GM23338 (cell line): ENCODE measurements at regions not wholly inside any gene's neighbourhood (a gene's known extent, or its start where the extent isn't known, plus 50 kb on each side); places are given as distances from the start of the nearest gene placed in this dataset.

Source experiments
- ATAC-seq: fragments of 200-7000 bp; cut with Tn5 transposase; 3 replicates; pipeline ENCODE4 v1.9.1; 2020
- DNase-seq: peaks from one replicate; pipeline ENCODE4 v3.0.0-alpha.2; 2015; ENCODE audit warnings: low spot score
- H2AFZ ChIP-seq: fragments of 200-600 bp; sonication (generic); 2 replicates; pipeline ENCODE4 v1.8.0; 2016; ENCODE audit warnings: antibody characterized with exemption, mild to moderate bottlenecking, moderate library complexity
- H3F3A ChIP-seq: fragments of 200-600 bp; sonication (generic); replicated peaks from 2 replicates; pipeline ENCODE4 v1.8.0; 2017; ENCODE audit warnings: antibody characterized with exemption, mixed run types, low read depth
- H3K27ac ChIP-seq: fragments of 200-600 bp; sonication (generic); 2 replicates; pipeline ENCODE4 v1.6.1; 2016; ENCODE audit warnings: low read depth
- H3K27me3 ChIP-seq: fragments of 200-600 bp; sonication (generic); 2 replicates; pipeline ENCODE4 v1.8.0; 2016; ENCODE audit warnings: mild to moderate bottlenecking, mixed run types, moderate library complexity; ENCODE audit not compliant: insufficient read depth
- H3K36me3 ChIP-seq: fragments of 200-600 bp; sonication (generic); 2 replicates; pipeline ENCODE4 v1.8.0; 2016; ENCODE audit warnings: mild to moderate bottlenecking; ENCODE audit not compliant: insufficient read depth
- H3K4me1 ChIP-seq: fragments of 200-600 bp; sonication (generic); 2 replicates; pipeline ENCODE4 v1.8.0; 2016; ENCODE audit warnings: mild to moderate bottlenecking, moderate library complexity; ENCODE audit not compliant: insufficient read depth
- H3K4me2 ChIP-seq: fragments of 200-600 bp; sonication (generic); 2 replicates; pipeline ENCODE4 v1.7.1; 2017; ENCODE audit warnings: mixed run types
- H3K4me3 ChIP-seq: fragments of 200-600 bp; sonication (generic); 2 replicates; pipeline ENCODE4 v1.6.1; 2016; ENCODE audit warnings: mixed run types
- H3K79me2 ChIP-seq: fragments of 200-600 bp; sonication (generic); replicated peaks from 2 replicates; pipeline ENCODE4 v1.8.0; 2017; ENCODE audit warnings: mild to moderate bottlenecking; ENCODE audit not compliant: insufficient read depth
- H3K9me2 ChIP-seq: fragments of 200-600 bp; sonication (generic); 2 replicates; pipeline ENCODE4 v1.8.0; 2017; ENCODE audit not compliant: insufficient read depth
- H4K20me1 ChIP-seq: fragments of 200-600 bp; sonication (generic); replicated peaks from 2 replicates; pipeline ENCODE4 v1.8.0; 2017; ENCODE audit warnings: mild to moderate bottlenecking; ENCODE audit not compliant: insufficient read depth
- H3K27ac Mint-ChIP-seq: 2 replicates; pipeline ENCODE4 v1.8.0; 2020; ENCODE audit warnings: inconsistent platforms, mild to moderate bottlenecking, moderate library complexity, mixed read lengths
- H3K27me3 Mint-ChIP-seq: 3 replicates; pipeline ENCODE4 v1.8.0; 2022; ENCODE audit warnings: low read depth, mild to moderate bottlenecking, moderate library complexity, mixed read lengths, inconsistent platforms; ENCODE audit not compliant: insufficient read depth, poor library complexity
- H3K36me3 Mint-ChIP-seq: 3 replicates; pipeline ENCODE4 v1.8.0; 2021; ENCODE audit warnings: low read depth, mild to moderate bottlenecking, inconsistent platforms, moderate library complexity, mixed read lengths
- H3K4me1 Mint-ChIP-seq: 3 replicates; pipeline ENCODE4 v1.8.0; 2020; ENCODE audit warnings: mild to moderate bottlenecking, inconsistent platforms, mixed read lengths
- H3K4me3 Mint-ChIP-seq: 3 replicates; pipeline ENCODE4 v1.8.0; 2021; ENCODE audit warnings: moderate library complexity, mild to moderate bottlenecking, inconsistent platforms, mixed read lengths
- H3K9me3 Mint-ChIP-seq: 3 replicates; pipeline ENCODE4 v1.8.0; 2020; ENCODE audit warnings: moderate library complexity, mild to moderate bottlenecking, inconsistent platforms, mixed read lengths
- CREB1 ChIP-seq: fragments of 250-450 bp; sonication (Bioruptor Pico); IDR thresholded peaks from 2 replicates; pipeline ENCODE4 v1.5.0; 2020; ENCODE audit warnings: low read depth, mild to moderate bottlenecking, moderate library complexity
- CTCF ChIP-seq, 2 experiments: fragments of 200-600 bp in 1 of 2; sonication (generic) in 1 of 2; conservative IDR thresholded peaks; 2 replicates each; pipeline versions ENCODE4 v1.5.1 to v1.6.1; 2016 to 2017; ENCODE audit warnings: antibody characterized with exemption in 2 of 2, low read depth in 2 of 2, mild to moderate bottlenecking in 2 of 2, moderate library complexity in 1 of 2
- ETS1 ChIP-seq: IDR thresholded peaks from 2 replicates; pipeline ENCODE4 v1.6.1; 2016; ENCODE audit warnings: antibody characterized with exemption
- EZH2 ChIP-seq: fragments of 200-600 bp; sonication (generic); IDR thresholded peaks from one replicate; pipeline ENCODE4 v1.8.0; 2017; ENCODE audit warnings: antibody characterized with exemption, mild to moderate bottlenecking, low read depth; ENCODE audit not compliant: unreplicated experiment
- EZH2phosphoT487 ChIP-seq: fragments of 200-600 bp; sonication (generic); IDR thresholded peaks from one replicate; pipeline ENCODE4 v1.8.1; 2018; ENCODE audit warnings: antibody characterized with exemption; ENCODE audit not compliant: unreplicated experiment
- JUNB ChIP-seq: IDR thresholded peaks from one replicate; pipeline ENCODE4 v1.6.1; 2016; ENCODE audit warnings: antibody characterized with exemption; ENCODE audit not compliant: unreplicated experiment
- NANOG ChIP-seq: IDR thresholded peaks from 2 replicates; pipeline ENCODE4 v1.6.1; 2016; ENCODE audit warnings: antibody characterized with exemption, borderline replicate concordance
- POLR2AphosphoS5 ChIP-seq: IDR thresholded peaks from 2 replicates; pipeline ENCODE4 v1.6.1; 2016; ENCODE audit warnings: antibody characterized with exemption, low read depth
- REST ChIP-seq: IDR thresholded peaks from one replicate; pipeline ENCODE4 v1.6.1; 2018; ENCODE audit warnings: antibody characterized with exemption; ENCODE audit not compliant: unreplicated experiment
- STAT1 ChIP-seq: IDR thresholded peaks from one replicate; pipeline ENCODE4 v1.6.1; 2016; ENCODE audit warnings: antibody characterized with exemption; ENCODE audit not compliant: unreplicated experiment
- ZNF114 ChIP-seq: fragments of 250-450 bp; sonication (Bioruptor Pico); IDR thresholded peaks from 2 replicates; pipeline ENCODE4 v1.5.0; 2020; ENCODE audit warnings: mild to moderate bottlenecking, moderate library complexity
- ZNF331 ChIP-seq: fragments of 250-450 bp; sonication (Bioruptor Pico); IDR thresholded peaks from 2 replicates; pipeline ENCODE4 v1.5.0; 2020; ENCODE audit warnings: low read depth, mild to moderate bottlenecking, moderate library complexity
- ZNF462 ChIP-seq: fragments of 250-450 bp; sonication (Bioruptor Pico); IDR thresholded peaks from 2 replicates; pipeline ENCODE4 v1.5.0; 2020; ENCODE audit warnings: mild to moderate bottlenecking, moderate library complexity

GRCh38 chr18:53911200-53911599 is 313.3 kb downstream of the MBD2 start:
- peak overlapping the region; percentile 90 for H3K27ac Mint-ChIP-seq
- Histone ChIP-seq H3K9me2 (peaks cover 4% of the 10 kb centered on the region; the same call in 1 of the 2 replicates), H4K20me1 (no peaks in the 10 kb centered on the region), H3K4me2 (no peak overlapping the region), H2AFZ (peak overlapping the region; percentile 33; the same call in 1 of the 2 replicates), H3K27me3 (no peaks in the 10 kb centered on the region), H3K4me1 (no peaks in the 10 kb centered on the region), H3K79me2 (no peaks in the 10 kb centered on the region), H3K27ac (no peak overlapping the region), H3K4me3 (no peak overlapping the region), H3K36me3 (no peaks in the 10 kb centered on the region), H3F3A (no peaks in the 10 kb centered on the region)
- no peak overlapping the region for H3K4me3 Mint-ChIP-seq
- no peaks in the 10 kb centered on the region for H3K4me1 Mint-ChIP-seq
- no peaks in the 10 kb centered on the region for H3K9me3 Mint-ChIP-seq
- TF ChIP-seq EZH2, result no peak
- TF ChIP-seq ZNF331 (CRISPR knock-in tag), result no peak
- no peak for TF ChIP-seq JUNB
- TF ChIP-seq CTCF (conservative IDR thresholded peaks at IDR 0.05; ENCODE audit: low read depth in 2 of 2), result no peak
- no peak for TF ChIP-seq NANOG
- TF ChIP-seq POLR2AphosphoS5, result no peak
- no peak for TF ChIP-seq STAT1
- no peak for TF ChIP-seq ZNF114
- TF ChIP-seq EZH2phosphoT487, result no peak
- TF ChIP-seq ETS1, result no peak
- TF ChIP-seq REST, result no peak
- TF ChIP-seq ZNF462, result no peak
- TF ChIP-seq CREB1 (CRISPR knock-in tag), result no peak
- no peaks in the 10 kb centered on the region for H3K27me3 Mint-ChIP-seq
- DNase-seq (peak; percentile 4), ATAC-seq (no peak)
- H3K36me3 Mint-ChIP-seq, result no peaks in the 10 kb centered on the region
